ENCODE measurements at regions not wholly inside any gene's neighbourhood (a gene's known extent, or its start where the extent isn't known, plus 50 kb on each side); places are given as distances from the start of the nearest gene placed in this dataset.
"Not testable (repeated sequence)": the region's sequence is repeated elsewhere in the genome, so short reads cannot be mapped to it uniquely, and the experiment has no call there.

GRCh38 chr20:30164389-30164788 lies 1093.1 kb upstream of the DEFB115 start:
- not testable (repeated sequence) for DNase-seq (ENCODE audit: low read depth, low spot score)

GRCh38 chr20:30167540-30167939 lies 1089.9 kb upstream of the DEFB115 start:
- no peak for DNase-seq (ENCODE audit: low read depth, low spot score)

- no peak for DNase-seq (ENCODE audit: low read depth, low spot score)
Observed at GRCh38 chr20:30168025-30168799, 1089.3 kb upstream of the DEFB115 start.

GRCh38 chr20:30168800-30169138 lies 1088.7 kb upstream of the DEFB115 start:
- no peak for DNase-seq (ENCODE audit: low read depth, low spot score)

GRCh38 chr20:30175681-30176080 lies 1081.8 kb upstream of the DEFB115 start:
- no peak for DNase-seq (ENCODE audit: low read depth, low spot score)

GRCh38 chr20:30183124-30183523 lies 1074.3 kb upstream of the DEFB115 start:
- DNase-seq (ENCODE audit: low read depth, low spot score) = not testable (repeated sequence)

DNA sequence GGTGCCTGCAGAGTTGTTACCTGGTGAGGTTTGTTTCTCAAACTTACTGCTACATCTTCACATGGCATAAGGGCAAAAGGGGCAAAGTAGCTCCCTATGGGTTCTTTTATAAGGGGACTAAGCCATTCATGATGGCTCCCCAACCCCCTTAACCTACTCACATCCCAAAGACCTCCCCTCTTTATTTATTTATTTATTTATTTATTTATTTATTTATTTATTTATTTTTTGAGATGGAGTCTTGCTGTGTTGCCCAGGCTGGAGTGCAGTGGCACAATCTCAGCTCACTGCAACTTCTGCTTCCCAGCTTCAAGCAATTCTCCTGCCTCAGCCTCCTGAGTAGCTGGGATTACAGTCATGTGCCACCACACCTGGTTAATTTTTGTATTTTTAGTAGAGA lies 1065.7 kb upstream of the DEFB115 start:
- not testable (repeated sequence) for DNase-seq (ENCODE audit: low read depth, low spot score)

DNA sequence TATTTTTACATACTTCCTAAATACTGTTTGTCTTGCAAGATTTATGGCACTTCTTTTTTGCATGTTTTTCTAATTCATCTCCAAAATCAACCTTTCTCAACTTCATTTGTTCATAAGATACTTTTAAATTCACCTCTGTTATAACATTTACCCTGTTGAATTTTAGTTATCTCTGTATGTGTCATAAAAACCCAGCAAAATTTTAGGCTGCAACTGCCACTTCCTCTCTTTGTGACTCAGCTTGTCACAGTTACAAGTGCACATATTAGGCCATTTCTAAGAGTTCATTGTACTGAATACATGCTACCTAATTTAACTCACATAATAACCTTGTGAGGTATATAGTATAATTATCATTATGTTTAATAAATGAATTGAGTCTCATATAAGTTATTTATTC lies 1023.0 kb upstream of the DEFB115 start:
- not testable (repeated sequence) for DNase-seq (ENCODE audit: low read depth, low spot score)

DNA sequence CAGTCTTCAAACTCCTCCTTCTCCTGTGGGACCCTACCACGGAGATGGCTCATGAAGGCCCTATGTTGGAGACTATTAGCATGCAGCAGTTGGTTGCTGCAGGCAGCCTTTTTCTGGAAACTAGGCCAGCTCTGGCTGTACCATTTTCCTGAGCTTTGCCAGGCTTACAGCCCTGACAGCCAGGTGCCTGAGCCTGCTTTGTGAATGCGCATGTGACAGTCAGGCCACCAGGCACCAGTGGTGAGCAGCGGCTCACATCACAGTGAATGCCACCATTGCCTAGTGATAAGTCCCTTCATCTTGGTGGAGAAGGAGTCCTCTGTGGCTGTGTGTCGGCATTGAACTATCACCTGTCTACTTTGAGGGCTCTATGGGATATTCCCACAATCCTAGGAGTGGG lies 982.4 kb upstream of the DEFB115 start:
- DNase-seq (ENCODE audit: low read depth, low spot score) = not testable (repeated sequence)

DNA sequence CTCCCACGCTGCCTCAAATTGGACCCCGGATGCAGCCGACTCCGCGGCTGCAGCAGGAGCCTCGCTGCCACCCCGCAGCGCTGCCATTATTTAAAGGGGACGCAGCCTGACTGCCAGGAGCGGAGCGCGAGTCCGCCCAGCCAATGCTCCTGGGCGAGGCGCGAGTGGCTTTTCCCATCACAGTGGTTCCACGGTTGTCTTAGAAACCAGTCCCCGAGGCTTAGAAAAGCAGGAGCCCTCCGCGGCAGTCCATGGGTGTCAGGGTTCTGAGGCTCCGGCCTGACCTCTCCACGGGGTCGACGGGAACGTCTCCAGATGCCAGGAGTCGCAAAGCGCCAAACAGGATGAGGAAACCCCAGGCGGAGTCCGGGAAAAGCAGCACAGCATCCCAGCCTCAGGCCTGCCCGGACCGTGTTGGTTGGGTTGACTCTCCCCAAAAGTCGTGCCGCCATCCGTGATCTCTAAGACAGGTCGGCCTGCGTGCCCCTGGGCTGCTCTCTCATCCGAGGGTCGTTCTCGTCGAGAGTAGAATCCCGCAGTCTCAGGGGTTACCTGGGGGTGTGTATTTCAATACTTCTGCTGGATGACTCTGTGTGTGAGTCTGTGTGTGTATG lies 975.8 kb upstream of the DEFB115 start:
- no peak for DNase-seq (ENCODE audit: low read depth, low spot score)

GRCh38 chr20:30283476-30284280 lies 973.8 kb upstream of the DEFB115 start:
- not testable (repeated sequence) for DNase-seq (ENCODE audit: low read depth, low spot score)

- no peak for DNase-seq (ENCODE audit: low read depth, low spot score)
Observed at GRCh38 chr20:30284281-30284905, 973.1 kb upstream of the DEFB115 start.

GRCh38 chr20:30285677-30286076 lies 971.8 kb upstream of the DEFB115 start:
- no peak for DNase-seq (ENCODE audit: low read depth, low spot score)

GRCh38 chr20:30286157-30286556 lies 971.3 kb upstream of the DEFB115 start:
- DNase-seq (ENCODE audit: low read depth, low spot score) = no peak

DNA sequence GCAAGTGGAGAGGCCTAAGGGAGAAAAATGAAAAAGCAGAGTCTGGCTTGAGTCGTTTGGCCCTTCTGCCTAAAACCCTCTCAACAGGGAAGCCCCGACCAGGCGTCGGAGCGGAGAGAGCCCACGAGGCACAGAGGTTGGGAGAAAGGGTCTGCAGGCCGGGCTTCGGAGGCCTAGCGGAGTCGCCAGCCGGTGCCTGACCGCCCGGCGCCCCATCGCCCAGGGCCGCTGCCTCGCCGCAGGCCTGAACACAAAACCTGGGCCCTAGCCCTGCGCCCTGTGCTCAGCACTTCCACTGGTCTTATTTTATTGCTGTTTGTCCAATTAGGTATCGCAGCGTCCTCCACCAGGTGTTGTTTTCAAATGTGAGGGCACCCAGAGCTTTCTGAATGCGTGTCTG lies 970.0 kb upstream of the DEFB115 start:
- DNase-seq (ENCODE audit: low read depth, low spot score) = not testable (repeated sequence)

DNA sequence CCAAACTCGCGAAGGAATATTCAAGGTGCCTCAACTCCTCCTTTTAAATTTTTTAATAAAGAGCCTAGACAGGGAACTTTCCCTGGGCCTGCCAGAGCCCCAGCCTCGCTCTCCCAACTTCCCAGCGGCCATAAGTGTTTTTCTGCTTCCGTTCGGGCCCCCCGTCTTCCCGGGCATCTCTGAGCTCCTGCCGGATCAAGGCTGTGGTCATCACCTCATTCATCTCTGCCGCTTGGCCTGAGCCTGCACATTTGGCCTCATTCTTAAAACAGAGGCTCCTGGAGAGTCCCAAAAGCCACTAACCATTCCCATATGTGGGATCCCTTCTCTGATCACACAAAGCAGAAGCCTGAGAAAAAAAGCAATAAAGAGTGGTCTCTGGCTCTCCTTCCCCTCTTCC lies 969.1 kb upstream of the DEFB115 start:
- no peak for DNase-seq (ENCODE audit: low read depth, low spot score)

GRCh38 chr20:30289049-30289448 lies 968.4 kb upstream of the DEFB115 start:
- DNase-seq (ENCODE audit: low read depth, low spot score) = not testable (repeated sequence)

GRCh38 chr20:30289711-30290141 lies 967.7 kb upstream of the DEFB115 start:
- DNase-seq (ENCODE audit: low read depth, low spot score) = not testable (repeated sequence)

DNA sequence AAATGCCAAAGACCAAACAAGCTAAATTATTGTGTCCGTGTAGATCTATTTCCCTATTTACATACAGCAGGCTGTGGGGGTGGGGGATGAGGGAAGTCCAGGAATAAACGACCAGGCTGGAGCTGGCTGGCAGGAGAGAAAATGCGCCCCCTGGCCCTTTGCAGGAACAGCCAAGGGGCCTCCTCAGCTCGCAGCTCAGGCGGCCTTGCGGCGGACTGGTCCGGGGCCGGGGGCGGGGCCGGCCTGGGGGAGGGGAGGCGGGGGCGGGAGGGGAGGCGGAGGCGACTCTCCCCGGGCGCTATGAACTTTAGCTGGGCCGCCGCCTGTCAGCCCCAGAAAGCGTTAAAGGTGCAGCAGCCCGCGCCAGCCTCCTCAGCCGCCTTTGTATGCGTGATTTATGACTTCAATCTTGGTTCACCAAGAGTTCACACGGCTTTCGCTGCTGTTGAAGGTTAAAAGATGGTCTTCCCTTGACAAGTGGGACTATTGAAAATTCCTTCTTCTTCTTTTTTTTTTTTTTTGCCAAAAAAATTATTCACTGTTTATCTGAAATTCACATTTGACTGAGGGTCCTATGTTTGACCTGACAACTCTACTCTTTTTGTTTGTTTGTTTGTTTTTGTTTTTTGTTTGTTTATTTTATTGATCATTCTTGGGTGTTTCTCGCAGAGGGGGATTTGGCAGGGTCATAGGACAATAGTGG lies 967.0 kb upstream of the DEFB115 start:
- not testable (repeated sequence) for DNase-seq (ENCODE audit: low read depth, low spot score)

DNA sequence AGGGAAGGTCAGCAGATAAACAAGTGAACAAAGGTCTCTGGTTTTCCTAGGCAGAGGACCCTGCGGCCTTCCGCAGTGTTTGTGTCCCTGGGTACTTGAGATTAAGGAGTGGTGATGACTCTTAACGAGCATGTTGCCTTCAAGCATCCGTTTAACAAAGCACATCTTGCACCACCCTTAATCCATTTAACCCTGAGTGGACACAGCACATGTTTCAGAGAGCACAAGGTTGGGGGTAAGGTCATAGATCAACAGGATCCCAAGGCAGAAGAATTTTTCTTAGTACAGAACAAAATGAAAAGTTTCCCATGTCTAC lies 966.4 kb upstream of the DEFB115 start:
- not testable (repeated sequence) for DNase-seq (ENCODE audit: low read depth, low spot score)

DNA sequence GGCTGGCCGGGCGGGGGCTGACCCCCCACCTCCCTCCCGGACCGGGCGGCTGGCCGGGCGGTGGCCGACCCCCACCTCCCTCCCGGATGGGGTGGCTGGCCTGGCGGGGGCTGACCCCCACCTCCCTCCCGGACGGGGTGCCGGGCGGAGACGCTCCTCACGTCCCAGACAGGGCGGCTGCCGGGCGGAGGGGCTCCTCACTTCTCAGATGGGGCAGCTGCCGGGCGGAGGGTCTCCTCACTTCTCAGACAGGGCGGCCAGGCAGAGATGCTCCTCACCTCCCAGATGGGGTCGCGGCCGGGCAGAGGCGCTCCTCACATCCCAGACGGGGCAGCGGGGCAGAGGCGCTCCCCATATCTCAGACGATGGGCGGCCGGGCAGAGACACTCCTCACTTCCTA lies 965.8 kb upstream of the DEFB115 start:
- DNase-seq (ENCODE audit: low read depth, low spot score) = not testable (repeated sequence)

Data from brain pericyte (primary cell).